NB4 (cell line): ENCODE measurements at regions not wholly inside any gene's neighbourhood (a gene's known extent, or its start where the extent isn't known, plus 50 kb on each side); places are given as distances from the start of the nearest gene placed in this dataset.

Experiments used
- MYC ChIP-seq: IDR thresholded peaks from 2 replicates; pipeline ENCODE4 v1.6.1; 2011; ENCODE audit warnings: low read depth, low read length
- POLR2A ChIP-seq: IDR thresholded peaks from 2 replicates; pipeline ENCODE4 v1.6.1; 2011; ENCODE audit warnings: mild to moderate bottlenecking; ENCODE audit not compliant: insufficient read length; ENCODE audit errors: extremely low read depth
- TF ChIP-seq, protein P1 (sequence below): IDR thresholded peaks from one replicate; pipeline ENCODE4 v1.5.1; 2012; ENCODE audit warnings: low read depth, low read length
- TF ChIP-seq, protein P2 (sequence below): IDR thresholded peaks from 2 replicates; pipeline ENCODE4 v1.6.1; 2011; ENCODE audit warnings: low read depth, low read length

DNA sequence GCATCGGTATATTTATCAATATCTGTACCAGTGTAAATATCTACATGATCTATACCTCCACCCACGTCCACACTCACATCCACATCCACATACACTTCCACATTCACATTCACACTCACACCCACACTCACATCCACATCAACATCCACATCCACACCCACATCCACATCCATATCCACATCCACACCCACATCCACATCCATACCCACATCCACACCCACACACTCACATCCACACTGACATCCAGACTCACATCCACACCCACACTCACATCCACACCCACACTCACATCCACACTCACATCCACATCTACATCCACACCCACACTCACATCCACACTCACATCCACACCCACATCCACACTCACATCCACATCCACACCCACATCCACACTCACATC lies 189.2 kb downstream of the IRX1 start:
- TF ChIP-seq POLR2A (no peak), MYC (no peak)
- TF ChIP-seq, protein P1, sequence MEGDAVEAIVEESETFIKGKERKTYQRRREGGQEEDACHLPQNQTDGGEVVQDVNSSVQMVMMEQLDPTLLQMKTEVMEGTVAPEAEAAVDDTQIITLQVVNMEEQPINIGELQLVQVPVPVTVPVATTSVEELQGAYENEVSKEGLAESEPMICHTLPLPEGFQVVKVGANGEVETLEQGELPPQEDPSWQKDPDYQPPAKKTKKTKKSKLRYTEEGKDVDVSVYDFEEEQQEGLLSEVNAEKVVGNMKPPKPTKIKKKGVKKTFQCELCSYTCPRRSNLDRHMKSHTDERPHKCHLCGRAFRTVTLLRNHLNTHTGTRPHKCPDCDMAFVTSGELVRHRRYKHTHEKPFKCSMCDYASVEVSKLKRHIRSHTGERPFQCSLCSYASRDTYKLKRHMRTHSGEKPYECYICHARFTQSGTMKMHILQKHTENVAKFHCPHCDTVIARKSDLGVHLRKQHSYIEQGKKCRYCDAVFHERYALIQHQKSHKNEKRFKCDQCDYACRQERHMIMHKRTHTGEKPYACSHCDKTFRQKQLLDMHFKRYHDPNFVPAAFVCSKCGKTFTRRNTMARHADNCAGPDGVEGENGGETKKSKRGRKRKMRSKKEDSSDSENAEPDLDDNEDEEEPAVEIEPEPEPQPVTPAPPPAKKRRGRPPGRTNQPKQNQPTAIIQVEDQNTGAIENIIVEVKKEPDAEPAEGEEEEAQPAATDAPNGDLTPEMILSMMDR = no peak
- TF ChIP-seq, protein P2, sequence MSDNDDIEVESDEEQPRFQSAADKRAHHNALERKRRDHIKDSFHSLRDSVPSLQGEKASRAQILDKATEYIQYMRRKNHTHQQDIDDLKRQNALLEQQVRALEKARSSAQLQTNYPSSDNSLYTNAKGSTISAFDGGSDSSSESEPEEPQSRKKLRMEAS = no peak
